ENCODE measurements at regions not wholly inside any gene's neighbourhood (a gene's known extent, or its start where the extent isn't known, plus 50 kb on each side); places are given as distances from the start of the nearest gene placed in this dataset.
A peak's percentile ranks its signal among the peaks of the same experiment; 100 is the strongest.

- POLR2A ChIA-PET (ENCODE audit: low non-redundant PET), result no interaction called here
- TF ChIP-seq EZH2 (IDR thresholded peaks at IDR 0.05; ENCODE audit: borderline replicate concordance, low read depth, low read length, poor library complexity, severe bottlenecking), result no peak
- TF ChIP-seq, protein P1, sequence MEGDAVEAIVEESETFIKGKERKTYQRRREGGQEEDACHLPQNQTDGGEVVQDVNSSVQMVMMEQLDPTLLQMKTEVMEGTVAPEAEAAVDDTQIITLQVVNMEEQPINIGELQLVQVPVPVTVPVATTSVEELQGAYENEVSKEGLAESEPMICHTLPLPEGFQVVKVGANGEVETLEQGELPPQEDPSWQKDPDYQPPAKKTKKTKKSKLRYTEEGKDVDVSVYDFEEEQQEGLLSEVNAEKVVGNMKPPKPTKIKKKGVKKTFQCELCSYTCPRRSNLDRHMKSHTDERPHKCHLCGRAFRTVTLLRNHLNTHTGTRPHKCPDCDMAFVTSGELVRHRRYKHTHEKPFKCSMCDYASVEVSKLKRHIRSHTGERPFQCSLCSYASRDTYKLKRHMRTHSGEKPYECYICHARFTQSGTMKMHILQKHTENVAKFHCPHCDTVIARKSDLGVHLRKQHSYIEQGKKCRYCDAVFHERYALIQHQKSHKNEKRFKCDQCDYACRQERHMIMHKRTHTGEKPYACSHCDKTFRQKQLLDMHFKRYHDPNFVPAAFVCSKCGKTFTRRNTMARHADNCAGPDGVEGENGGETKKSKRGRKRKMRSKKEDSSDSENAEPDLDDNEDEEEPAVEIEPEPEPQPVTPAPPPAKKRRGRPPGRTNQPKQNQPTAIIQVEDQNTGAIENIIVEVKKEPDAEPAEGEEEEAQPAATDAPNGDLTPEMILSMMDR (conservative IDR thresholded peaks at IDR 0.05; ENCODE audit: low read depth, low read length), result no peak
- intact Hi-C loops (cut with micrococcal nuclease; ENCODE audit: unreplicated experiment), result no loop called here
- CTCF ChIA-PET, result no interaction called here
- no peaks in the 10 kb centered on the region for H3K36me3 ChIP-seq (ENCODE audit: insufficient read depth, low read length, poor library complexity, severe bottlenecking)
- peaks cover 5% of the 10 kb centered on the region for H3K9me3 ChIP-seq (ENCODE audit: low read depth, low read length, poor library complexity, severe bottlenecking)
- no peaks in the 10 kb centered on the region for H3K27me3 ChIP-seq (replicated peaks; ENCODE audit: insufficient read depth, low read depth, low read length, poor library complexity)
- BruUV-seq (replicated peaks), result no TSS peak
- DNase-seq (ENCODE audit: low spot score), result peak; percentile 21
- no peak overlapping the region for H3K27ac ChIP-seq (ENCODE audit: low read depth, low read length, poor library complexity, severe bottlenecking)
- peaks cover 3% of the 10 kb centered on the region for H3K4me1 ChIP-seq (ENCODE audit: insufficient read depth, low read length, poor library complexity, severe bottlenecking)
- H3K4me3 ChIP-seq (ENCODE audit: low read depth, low read length, poor library complexity, severe bottlenecking), result no peak overlapping the region
These were observed 91.0 kb downstream of the CPN2 start for GRCh38 chr3:194259982-194260766.

DNA sequence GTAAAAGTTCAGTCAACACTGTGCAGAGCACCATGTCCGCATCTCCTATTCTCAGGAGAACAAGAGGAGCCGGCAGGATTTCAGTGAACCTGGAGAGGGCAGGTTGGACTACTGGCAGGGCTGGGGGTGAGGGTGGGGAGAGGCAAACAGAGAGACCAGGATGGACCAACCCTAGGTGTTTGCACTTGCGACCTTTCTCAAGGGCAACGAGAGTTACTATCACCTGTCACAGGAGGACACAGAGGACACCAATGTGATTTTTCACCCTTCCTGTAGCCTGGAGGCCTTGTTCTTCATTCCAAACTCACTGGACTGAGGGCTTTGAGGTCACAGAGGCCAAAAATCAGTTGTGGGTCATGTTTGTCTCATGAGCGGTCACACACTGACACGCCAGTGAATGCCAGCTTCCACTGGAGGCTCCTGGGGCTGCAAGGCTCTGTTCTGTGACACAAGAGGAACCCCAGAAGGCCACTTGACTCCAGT is 89.5 kb downstream of the CPN2 start:
- ChIA-PET CTCF (interaction anchor here (0.7 kb wide), 1 partner anchor 87 kb away, joined by 3 read pairs; no protein-coding TSS in a partner anchor), POLR2A (ENCODE audit: low non-redundant PET) (no interaction called here)
- no peak for DNase-seq (ENCODE audit: low spot score)
- Histone ChIP-seq H3K27ac (ENCODE audit: low read depth, low read length, poor library complexity, severe bottlenecking) (no peak overlapping the region), H3K9me3 (ENCODE audit: low read depth, low read length, poor library complexity, severe bottlenecking) (peaks cover 5% of the 10 kb centered on the region), H3K4me1 (ENCODE audit: insufficient read depth, low read length, poor library complexity, severe bottlenecking) (no peaks in the 10 kb centered on the region), H3K36me3 (ENCODE audit: insufficient read depth, low read length, poor library complexity, severe bottlenecking) (no peaks in the 10 kb centered on the region), H3K4me3 (ENCODE audit: low read depth, low read length, poor library complexity, severe bottlenecking) (no peak overlapping the region), H3K27me3 (replicated peaks; ENCODE audit: insufficient read depth, low read depth, low read length, poor library complexity) (no peaks in the 10 kb centered on the region)
- intact Hi-C loops (cut with micrococcal nuclease; ENCODE audit: unreplicated experiment), result no loop called here
- no TSS peak for BruUV-seq (replicated peaks)
- TF ChIP-seq, protein P1 (conservative IDR thresholded peaks at IDR 0.05; ENCODE audit: low read depth, low read length), result no peak
- no peak for TF ChIP-seq EZH2 (IDR thresholded peaks at IDR 0.05; ENCODE audit: borderline replicate concordance, low read depth, low read length, poor library complexity, severe bottlenecking)

DNA sequence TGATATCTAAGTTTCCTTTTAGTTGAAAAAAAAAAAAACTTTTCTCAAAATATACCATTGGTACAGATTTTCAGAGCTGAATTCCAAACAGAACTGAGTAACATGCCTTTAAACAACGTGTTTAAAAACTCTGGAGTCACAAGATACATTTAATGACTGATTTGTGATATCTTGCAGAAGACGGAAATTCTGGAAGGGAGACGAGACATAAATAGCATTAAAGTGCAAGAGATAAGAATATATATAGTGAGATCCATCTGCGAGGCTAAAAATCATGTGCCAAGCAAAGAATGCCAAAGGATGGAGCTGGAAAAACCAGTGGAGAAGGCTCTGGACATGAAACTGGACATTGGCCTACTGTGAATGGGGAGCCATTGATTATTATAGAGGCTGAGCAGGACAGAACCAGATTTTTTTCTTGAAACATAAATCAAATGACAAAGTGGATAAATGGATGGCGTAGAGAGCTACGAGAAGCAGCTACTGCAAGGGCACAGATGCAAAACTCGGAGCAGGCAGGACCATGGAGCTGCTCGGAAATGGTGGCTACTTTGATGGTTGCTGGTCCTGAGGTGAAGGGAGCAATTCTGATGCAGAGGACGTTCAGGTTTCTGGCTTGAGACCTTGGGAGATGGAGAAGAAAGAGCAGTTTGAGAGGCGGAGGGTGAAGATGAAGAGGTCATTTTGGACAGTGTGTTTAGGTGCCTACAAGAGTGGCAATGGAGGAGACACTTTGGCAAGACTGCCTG is 88.8 kb downstream of the CPN2 start:
- no TSS peak for BruUV-seq (replicated peaks)
- H3K4me1 ChIP-seq (ENCODE audit: insufficient read depth, low read length, poor library complexity, severe bottlenecking), result no peaks in the 10 kb centered on the region
- POLR2A ChIA-PET (ENCODE audit: low non-redundant PET), result no interaction called here
- no peak for TF ChIP-seq EZH2 (IDR thresholded peaks at IDR 0.05; ENCODE audit: borderline replicate concordance, low read depth, low read length, poor library complexity, severe bottlenecking)
- TF ChIP-seq, protein P1 (conservative IDR thresholded peaks at IDR 0.05; ENCODE audit: low read depth, low read length), result no peak
- intact Hi-C loops (cut with micrococcal nuclease; ENCODE audit: unreplicated experiment), result no loop called here
- H3K9me3 ChIP-seq (ENCODE audit: low read depth, low read length, poor library complexity, severe bottlenecking), result peaks cover 5% of the 10 kb centered on the region
- no peak overlapping the region for H3K4me3 ChIP-seq (ENCODE audit: low read depth, low read length, poor library complexity, severe bottlenecking)
- H3K36me3 ChIP-seq (ENCODE audit: insufficient read depth, low read length, poor library complexity, severe bottlenecking), result no peaks in the 10 kb centered on the region
- no peaks in the 10 kb centered on the region for H3K27me3 ChIP-seq (replicated peaks; ENCODE audit: insufficient read depth, low read depth, low read length, poor library complexity)
- no peak for DNase-seq (ENCODE audit: low spot score)
- CTCF ChIA-PET, result no interaction called here
- no peak overlapping the region for H3K27ac ChIP-seq (ENCODE audit: low read depth, low read length, poor library complexity, severe bottlenecking)

Data from A673 (cell line).